ENCODE measurements at regions not wholly inside any gene's neighbourhood (a gene's known extent, or its start where the extent isn't known, plus 50 kb on each side); places are given as distances from the start of the nearest gene placed in this dataset.

DNA sequence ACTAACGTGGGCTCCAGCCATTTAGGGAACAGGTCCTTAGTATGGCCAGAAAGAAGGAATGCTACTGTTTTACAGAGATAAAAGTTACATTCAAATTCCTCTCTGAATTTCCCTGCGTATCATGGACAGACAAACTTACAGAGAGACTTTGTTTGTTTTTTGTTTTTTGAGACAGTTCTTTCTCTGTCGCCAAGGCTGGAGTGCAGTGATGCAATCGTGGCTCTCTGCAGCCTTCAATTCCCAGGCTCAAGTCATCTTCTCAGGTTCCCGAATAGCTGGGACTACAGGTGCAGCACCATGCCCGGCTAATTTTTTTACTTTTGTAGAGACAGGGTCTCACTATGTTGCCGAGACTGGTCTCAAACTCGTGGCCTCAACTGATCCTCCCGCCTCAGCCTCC lies 64.5 kb upstream of the MPP7 start:
- TF ChIP-seq GATA2 (IDR thresholded peaks at IDR 0.05; ENCODE audit: low read depth, low read length) = no peak
- no peak for TF ChIP-seq GATA3 (IDR thresholded peaks at IDR 0.05; ENCODE audit: low read depth, low read length)

Measured in SH-SY5Y (cell line).